Jurkat, Clone E6-1 (cell line): ENCODE measurements at regions not wholly inside any gene's neighbourhood (a gene's known extent, or its start where the extent isn't known, plus 50 kb on each side); places are given as distances from the start of the nearest gene placed in this dataset.

ENCODE experiments used
- DNase-seq: peaks from one replicate; pipeline ENCODE4 v3.0.0-alpha.2; 2011; ENCODE audit warnings: low read depth, low spot score
- H3K4me3 ChIP-seq: 2 replicates; pipeline ENCODE4 v1.5.1; 2011; ENCODE audit warnings: mild to moderate bottlenecking, low read length, control low read depth, moderate library complexity

DNA sequence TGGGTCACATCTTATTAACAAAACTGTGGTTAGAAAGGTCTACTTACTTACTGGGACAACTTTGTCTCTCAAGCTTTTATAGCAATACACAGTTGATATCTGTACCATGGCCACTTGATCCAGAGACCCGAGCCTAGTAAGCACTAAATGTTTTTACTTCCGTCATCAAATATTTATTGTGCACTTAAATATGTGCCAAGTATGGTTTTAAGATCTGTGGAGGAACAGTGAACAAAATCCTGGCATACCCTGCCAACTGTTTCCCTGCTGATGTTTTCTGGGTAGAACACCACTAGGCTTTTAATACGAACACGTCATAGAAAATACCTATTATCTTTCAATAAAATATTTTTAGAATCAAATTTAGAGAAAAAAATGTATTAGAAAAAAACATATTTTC, 574.8 kb downstream of the HACE1 start:
- H3K4me3 ChIP-seq, result no peak overlapping the region
- no peak for DNase-seq

DNA sequence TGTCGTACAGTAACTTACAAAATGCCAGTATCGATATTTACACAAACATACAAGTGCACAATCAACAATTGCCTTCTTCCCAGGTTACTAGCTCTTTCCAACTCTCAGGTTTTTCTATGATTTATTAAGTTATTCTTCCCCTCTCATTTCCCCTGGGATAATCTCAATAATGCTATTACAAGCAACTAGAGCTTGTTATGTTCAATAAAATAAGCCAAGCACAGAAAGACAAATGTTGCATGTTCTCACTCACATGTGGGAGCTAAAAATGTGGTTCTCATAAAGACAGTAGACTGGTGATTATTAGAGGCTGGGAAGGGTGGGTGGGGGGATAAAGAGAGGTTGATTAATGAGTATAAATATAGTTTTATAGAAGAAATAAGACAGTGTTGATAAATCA, 577.1 kb downstream of the HACE1 start:
- no peak for DNase-seq
- H3K4me3 ChIP-seq, result no peak overlapping the region

DNA sequence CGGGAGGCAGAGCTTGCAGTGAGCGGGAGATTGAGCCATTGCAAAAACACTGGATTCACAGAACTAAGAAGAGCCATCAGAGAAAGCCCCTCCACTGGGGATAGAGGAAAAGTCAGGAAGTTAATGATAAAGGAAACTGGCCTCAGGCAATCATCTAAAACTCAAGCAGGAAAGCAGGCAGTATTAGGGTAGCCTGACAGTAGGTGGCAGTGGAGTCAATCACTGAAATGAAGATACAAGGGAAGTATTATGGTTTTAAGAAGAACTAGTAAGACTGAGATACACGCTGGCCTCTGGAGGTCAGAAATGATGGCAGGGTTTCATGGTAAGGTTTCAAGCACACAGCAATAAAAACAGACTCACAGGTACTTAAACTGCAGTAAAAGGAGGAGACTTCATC, 578.3 kb downstream of the HACE1 start:
- DNase-seq, result peak; percentile 7
- no peak overlapping the region for H3K4me3 ChIP-seq

DNA sequence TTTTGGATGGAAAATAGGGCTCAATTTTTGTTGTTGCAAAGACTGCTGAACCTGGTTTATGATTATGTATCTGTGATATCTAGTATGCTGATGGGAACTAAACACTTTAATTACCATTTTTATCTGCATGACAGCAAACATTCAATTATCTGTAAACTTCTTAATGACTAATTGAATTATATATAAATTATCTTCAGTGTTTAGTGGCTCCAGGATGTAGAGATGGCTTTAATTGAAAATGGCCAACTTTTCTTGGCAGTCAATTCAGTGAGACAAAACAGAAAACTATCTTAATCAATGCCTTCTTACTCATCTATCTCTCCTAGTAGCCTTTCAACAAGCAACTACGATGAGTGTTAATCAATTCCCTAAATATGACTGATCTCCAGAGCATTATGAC, 591.3 kb downstream of the HACE1 start:
- DNase-seq, result no peak
- H3K4me3 ChIP-seq, result no peak overlapping the region

DNA sequence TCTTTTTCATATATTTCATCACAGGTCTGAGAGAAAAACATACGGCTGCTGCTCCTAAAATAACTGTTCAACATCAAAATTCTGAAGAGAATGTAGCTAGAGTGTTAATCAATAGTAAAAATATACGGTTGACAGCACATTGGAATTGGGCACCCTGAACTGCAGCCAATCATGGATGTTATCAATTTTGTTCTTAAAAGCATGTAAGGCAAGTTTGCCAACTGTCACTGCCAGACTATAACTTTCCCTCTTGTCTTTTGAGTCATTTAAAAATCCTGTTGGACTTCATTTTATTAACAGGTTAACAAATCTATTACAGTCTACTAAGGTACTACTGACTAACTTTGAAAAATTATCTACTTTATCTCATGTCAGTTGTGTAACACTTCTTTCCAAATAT, 592.8 kb downstream of the HACE1 start:
- no peak overlapping the region for H3K4me3 ChIP-seq
- no peak for DNase-seq

DNA sequence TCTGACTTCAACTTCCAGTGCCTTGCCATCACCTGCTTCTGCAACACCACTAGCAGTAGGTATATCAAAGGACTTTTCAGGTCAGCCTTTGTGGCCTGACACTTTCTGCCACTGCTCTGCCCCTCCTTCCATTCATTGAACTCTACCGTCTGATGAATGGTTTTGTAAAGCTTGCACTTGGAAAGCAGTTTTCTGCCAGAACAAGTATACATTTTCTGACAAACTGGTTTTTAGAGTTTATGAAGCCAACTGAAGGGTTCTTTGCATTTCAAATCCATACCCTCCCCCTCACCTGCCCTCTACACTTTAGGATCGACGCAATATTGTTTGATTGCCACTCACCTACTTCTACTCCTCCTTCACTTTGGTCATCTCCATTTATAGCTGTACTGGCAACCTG, 603.1 kb downstream of the HACE1 start:
- no peak for DNase-seq

DNA sequence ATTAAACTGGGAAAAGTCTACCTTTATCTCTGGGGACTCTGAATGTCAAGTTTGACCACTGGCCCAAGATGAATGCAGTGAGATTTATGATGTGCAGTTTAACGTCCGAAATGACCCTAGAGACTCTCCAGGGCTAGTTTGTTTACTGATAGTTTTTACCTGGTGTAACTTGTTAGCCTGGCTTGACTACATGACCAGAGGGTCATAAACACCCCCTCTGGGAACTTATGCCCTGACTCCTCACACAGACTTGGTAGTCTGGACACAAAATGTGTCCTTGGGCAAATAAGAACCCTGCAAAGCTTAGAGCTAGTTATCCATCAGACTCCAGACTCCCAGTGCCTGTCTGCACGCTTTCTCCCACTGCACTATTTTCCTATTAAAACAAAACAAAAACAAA, 606.5 kb downstream of the HACE1 start:
- no peak overlapping the region for H3K4me3 ChIP-seq
- DNase-seq, result no peak

More for the DNA sequence above, 603.1 kb downstream of the HACE1 start:
- no peak overlapping the region for H3K4me3 ChIP-seq

DNA sequence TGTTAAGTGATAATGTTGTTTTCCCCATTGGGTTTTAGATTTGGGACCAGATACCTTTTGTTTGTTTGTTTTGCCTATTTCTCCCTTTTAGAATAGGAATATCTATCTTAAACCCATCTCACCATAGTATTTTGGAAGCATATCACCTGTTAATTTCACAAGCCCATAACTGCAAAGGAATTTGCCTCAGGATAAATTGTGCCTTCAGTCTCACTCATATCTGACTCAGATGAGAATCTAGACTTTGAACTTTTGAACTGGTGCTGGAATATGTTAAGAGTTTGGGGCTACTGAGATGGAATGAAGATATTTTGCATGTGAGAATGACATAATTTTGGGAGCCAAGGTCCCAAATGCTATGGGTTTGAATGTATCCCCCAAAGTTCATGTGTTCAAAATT, 607.4 kb downstream of the HACE1 start:
- H3K4me3 ChIP-seq, result no peak overlapping the region
- no peak for DNase-seq

DNA sequence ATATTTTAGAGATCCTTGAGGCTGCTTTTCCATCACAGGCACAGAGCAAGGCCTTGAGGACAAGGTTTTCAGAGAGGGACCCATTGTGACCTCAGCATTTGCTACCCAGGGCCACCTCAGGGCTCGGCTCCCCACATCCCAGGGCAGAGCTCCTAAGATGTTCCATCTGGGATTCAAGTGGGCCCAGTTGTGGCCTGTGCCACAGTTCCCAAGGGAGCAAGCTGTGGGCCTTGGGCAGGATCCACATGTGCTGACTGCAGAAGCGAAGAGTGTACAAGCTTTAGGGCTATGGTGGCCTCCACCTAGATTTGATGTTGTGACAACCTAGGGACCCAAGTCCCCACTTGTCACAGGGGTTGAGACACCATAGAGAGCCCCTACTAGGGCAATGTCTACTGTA, 608.1 kb downstream of the HACE1 start:
- no peak overlapping the region for H3K4me3 ChIP-seq
- DNase-seq, result no peak

DNA sequence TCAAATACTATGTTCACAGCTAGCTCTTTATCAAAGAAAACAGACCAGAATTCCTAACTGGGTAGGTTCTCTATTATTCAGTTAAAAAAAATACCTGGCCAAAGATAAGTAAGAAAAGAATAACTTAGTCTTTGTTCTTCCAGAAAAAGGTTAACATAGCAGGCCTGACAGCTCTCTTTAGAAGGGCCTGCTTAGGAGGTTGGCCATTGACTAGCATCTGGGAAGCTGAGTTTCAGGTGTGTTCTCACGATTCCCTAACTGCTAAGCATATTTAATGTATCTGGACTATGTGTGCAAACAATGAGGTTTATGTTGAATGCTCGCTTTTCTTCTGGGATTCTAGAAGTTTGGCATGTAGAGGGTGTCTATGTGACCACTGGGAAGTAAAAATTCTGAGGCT, 618.9 kb downstream of the HACE1 start:
- H3K4me3 ChIP-seq, result no peak overlapping the region
- DNase-seq, result no peak

DNA sequence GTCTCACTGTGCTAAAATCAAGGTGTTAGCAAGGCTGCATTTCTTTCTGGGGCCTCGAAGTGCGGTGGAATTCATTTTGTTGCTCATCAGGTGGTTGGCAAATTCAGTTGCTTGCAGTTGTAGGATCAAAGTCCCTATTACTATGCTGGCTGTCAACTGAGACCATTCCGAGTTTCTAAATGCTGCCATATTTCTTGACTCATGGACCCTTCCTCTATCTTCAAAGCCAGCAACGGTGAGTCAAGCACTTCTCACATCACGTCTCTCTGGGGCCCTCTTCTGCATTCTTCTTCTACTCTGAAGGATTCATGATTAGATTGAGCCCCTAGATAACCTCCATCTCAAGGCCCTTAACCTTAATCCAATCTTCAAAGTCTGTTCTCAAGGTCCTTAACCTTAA, 619.7 kb downstream of the HACE1 start:
- no peak for DNase-seq
- no peak overlapping the region for H3K4me3 ChIP-seq

DNA sequence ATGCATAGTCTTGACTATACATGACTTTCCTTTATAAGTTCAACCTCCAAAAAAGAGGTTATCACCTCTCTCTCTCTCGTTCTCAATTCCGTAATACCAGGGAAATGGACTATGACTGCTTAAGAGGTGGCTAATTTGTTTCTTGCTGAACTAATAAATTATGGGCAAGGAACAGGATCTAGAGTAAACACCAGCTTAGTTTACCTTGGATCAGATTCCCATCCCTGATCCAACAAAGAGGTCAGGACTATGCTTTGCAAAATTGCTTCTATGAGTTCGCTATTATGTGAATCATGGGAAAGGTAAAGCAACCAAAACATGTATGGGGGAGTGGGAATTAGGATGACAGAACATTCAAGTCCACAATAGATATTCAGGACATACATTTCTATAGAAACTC, 630.7 kb downstream of the HACE1 start:
- no peak for DNase-seq
- no peak overlapping the region for H3K4me3 ChIP-seq

DNA sequence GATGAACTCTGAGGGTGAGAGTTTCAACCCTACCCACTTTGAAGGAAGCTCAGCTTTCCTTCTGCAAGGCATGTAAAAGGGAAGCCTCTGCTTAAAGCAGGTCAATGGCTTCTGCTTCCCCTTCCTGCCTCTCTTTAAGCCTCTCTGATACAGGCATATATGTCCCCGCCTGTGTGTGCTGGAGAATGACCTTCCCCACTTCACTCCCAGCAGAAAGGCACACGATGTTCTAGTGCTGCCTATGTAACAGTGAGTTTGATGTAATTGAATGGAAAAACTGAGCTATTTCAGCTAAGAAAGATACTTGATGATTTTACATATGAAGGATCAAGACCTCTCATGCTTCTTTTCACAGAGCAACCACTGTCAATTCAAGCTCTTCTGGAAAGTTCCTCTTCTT, 632.2 kb downstream of the HACE1 start:
- no peak for DNase-seq
- no peak overlapping the region for H3K4me3 ChIP-seq

DNA sequence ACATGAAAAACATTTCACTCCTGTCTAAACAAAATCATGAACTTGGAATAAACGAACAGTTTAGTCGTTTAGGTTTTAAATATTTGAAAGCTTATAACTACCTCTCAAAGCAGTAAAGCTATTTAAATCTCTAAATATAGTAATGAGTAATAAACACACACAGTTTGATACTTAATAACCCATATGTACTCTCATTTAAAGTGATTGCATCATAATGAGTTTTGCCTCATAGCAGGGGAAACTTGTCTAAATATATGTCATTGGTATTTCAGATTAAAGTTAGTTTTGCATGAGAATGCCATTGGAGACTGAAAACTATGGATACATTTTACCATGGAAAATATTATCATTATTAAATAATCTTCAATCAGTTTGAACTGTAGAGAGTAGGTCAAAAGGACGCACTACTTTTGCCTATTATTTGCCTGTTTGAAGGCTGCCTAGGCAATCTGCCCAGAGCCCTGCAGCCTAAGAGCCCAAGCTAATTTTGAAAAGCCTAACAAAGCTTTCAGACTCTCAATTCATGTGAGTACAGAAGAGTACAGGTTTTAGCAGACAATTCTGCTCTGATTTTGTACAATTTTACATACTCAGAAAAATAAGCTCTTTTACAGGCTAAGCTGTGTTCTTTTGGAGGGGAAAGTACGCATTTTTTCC, 632.8 kb downstream of the HACE1 start:
- no peak for DNase-seq
- H3K4me3 ChIP-seq, result no peak overlapping the region

DNA sequence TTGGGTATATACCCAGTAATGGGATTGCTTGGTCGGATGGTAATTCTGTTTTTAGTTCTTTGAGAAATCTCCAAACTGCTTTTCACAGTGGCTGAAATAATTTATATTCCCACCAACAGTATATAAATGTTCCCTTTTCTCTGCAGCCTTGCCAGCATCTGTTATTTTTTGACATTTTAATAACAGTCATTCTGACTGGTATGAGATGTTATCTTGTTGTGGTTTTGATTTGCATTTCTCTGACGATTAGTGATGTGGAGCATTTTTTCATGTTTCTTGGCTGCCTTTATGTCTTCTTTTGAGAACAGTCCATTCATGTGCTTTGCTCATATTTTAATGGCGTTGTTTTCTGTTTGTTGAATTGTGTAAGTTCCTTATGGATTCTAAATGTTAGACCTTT, 641.6 kb downstream of the HACE1 start:
- no peak overlapping the region for H3K4me3 ChIP-seq
- peak; percentile 19 for DNase-seq

DNA sequence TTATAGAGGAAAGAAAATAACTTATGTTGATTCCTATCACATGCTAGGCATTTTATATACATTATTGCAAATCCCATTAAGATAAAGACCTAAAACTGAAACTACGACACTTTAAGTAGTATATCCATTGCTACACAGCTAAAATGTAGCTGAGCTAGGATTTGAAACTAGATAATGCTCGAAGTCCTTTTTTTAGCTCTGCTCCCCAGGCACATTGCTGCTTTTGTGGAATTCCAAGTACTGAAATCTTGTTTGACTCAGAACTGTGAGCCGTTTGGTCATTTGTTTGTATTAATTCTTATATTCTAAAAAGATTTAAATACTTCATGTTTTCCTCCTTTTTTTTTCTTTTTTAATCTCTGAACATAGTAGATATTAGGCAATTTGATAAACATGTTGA, 644.8 kb downstream of the HACE1 start:
- no peak for DNase-seq
- H3K4me3 ChIP-seq, result no peak overlapping the region

DNA sequence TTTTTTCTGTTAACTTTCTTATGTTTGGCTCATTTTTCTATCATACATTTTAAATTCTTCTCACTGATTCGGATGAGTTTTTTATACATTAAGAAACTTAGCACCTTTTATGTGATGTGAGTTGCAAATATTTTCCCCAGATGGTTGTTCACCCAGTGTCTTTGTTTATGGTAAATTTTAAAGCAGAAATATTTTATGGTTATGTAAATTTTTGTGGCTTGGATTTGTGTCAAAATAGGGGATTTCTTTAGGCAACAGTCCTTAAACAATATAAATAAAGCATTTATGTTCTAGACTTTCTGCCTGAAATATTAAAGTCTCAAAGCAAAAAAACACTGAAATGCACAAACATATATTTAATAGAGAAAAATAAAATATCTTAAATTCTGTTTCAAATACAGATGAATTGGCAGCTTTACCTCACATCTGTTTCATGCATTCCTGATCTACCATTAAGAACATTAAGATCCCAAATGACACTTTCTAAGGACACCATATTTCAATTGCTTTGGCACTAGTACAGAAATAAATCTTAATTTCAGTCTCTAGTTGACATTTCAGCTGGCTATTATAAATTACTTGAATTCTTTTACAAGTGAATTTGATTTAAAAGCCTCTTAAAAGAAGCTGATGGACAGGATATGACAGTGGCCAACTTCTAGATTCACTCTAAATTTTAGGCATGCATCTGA, 646.6 kb downstream of the HACE1 start:
- no peak for DNase-seq
- H3K4me3 ChIP-seq, result no peak overlapping the region

DNA sequence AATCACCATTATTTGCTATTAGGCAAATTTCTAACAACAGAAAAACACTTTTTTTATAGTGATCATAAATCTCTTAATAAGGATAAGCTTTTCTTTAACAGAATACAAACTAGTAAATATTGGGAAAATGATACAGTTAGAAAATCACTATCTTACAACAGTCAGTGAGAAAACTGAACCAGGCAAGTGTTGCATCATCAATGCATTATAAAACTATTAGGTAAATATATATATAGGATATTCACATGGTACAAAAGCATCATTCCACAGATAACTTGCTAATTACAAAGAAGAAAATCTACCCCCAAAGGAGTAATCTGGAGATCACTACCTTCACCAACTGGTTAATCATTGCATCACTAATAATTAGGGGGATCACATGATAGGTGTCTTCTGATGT, 652.1 kb downstream of the HACE1 start:
- H3K4me3 ChIP-seq, result no peak overlapping the region
- no peak for DNase-seq

DNA sequence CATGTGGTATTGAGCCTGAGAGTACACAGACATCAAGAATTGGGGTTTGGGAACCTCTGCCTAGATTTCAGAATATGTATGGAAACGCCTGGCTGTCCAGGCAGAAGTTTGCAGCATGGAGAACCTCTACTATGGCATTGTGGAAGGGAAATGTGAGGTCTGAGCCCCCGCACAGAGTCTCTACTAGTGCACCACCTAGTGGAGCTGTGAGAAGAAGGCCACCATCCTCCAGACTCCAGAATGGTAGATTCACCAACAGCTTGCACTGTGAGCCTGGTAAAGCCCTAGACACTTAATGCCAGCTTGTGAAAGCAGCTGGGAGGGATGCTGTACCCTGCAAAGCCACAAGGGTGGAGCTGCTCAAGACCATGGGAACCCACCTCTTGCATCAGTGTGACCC, 658.2 kb downstream of the HACE1 start:
- DNase-seq, result peak; percentile 4
- H3K4me3 ChIP-seq, result no peak overlapping the region

DNA sequence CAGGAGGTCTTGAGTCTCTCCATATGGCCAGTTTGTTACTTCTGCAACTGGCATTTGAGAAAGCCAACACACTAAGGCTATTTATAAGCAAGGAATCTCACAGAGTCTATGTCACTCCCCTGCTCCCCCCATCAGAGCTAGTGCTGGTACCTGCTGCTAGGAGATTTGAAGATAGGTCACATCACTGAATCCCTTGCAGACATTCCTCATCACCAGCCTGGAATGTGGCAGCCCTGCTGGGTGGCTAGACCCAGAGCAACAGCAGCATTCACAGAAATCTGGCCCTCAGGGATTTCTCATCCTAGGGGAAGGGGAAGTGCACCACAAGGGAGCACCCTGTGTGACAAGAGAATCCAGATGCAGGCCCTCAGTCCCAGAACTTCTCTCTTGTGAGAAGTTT, 672.1 kb downstream of the HACE1 start:
- no peak overlapping the region for H3K4me3 ChIP-seq
- no peak for DNase-seq

DNA sequence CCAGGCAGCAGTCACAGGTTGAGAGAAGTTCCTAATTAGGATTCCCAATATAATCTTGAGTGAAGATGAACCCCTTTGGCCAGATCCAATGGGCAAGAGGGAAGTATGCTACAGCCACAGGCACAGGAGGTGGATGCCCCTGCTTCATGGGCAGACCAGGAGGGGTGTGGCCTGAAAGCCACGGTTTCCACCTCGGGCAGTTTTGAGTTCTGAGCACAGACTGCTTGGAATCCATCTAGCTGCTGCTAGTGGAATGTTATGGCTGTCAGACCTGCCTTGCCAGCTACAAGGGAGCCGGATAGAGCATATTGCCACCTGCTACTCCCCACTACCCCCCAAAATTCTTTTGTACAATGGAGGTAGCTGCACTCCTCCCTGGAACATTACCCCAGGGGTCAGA, 672.9 kb downstream of the HACE1 start:
- H3K4me3 ChIP-seq, result no peak overlapping the region
- no peak for DNase-seq
